ENCODE measurements at regions not wholly inside any gene's neighbourhood (a gene's known extent, or its start where the extent isn't known, plus 50 kb on each side); places are given as distances from the start of the nearest gene placed in this dataset.
"Not testable (repeated sequence)": the region's sequence is repeated elsewhere in the genome, so short reads cannot be mapped to it uniquely, and the experiment has no call there.

DNA sequence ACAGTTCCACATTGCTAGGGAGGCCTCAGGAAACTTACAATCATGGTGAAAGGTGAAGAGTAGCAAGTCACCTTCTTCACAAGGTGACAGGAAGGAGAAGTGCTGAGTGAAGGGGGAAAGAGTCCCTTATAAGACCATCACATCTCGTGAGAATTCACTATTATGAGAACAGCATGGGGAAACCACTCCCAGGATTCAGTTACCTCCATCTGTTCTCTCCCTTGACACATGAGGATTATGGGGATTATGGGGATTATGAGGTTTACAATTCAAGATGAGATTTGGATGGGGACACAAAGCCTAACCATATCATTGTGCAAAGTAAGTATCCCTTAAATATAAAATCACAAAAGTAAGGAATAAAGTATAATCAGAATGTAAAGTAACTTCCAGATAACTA is 375.9 kb upstream of the NAALADL2 start:
- TF ChIP-seq, protein P1, sequence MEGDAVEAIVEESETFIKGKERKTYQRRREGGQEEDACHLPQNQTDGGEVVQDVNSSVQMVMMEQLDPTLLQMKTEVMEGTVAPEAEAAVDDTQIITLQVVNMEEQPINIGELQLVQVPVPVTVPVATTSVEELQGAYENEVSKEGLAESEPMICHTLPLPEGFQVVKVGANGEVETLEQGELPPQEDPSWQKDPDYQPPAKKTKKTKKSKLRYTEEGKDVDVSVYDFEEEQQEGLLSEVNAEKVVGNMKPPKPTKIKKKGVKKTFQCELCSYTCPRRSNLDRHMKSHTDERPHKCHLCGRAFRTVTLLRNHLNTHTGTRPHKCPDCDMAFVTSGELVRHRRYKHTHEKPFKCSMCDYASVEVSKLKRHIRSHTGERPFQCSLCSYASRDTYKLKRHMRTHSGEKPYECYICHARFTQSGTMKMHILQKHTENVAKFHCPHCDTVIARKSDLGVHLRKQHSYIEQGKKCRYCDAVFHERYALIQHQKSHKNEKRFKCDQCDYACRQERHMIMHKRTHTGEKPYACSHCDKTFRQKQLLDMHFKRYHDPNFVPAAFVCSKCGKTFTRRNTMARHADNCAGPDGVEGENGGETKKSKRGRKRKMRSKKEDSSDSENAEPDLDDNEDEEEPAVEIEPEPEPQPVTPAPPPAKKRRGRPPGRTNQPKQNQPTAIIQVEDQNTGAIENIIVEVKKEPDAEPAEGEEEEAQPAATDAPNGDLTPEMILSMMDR (IDR thresholded peaks at IDR 0.05; ENCODE audit: low read depth, low read length), result no peak
- no peak for DNase-seq (ENCODE audit: low read depth in 2 of 2)

DNA sequence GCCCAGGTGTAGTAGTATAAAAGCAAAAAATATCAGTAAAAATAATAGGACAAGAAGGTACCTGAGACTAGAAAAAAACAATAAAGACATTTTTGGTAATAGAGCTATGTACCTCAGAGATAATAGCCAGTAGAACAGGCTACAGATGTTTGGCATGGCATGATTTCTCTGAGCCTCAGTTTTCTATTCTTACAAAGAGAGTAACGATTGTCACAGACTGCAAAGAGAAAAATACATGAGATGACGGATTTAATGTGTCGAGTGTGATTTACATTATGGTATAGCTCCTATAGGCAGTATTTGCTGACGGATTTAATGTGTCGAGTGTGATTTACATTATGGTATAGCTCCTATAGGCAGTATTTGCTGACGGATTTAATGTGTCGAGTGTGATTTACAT is 375.3 kb upstream of the NAALADL2 start:
- not testable (repeated sequence) for H3K4me3 ChIP-seq (replicated peaks in 1 of 2; ENCODE audit: low read depth in 2 of 2, low read length in 2 of 2); DNase-seq (ENCODE audit: low read depth in 2 of 2)

More for the DNA sequence above, 375.9 kb upstream of the NAALADL2 start:
- H3K4me3 ChIP-seq (replicated peaks in 1 of 2; ENCODE audit: low read depth in 2 of 2, low read length in 2 of 2), result no peak overlapping the region

DNA sequence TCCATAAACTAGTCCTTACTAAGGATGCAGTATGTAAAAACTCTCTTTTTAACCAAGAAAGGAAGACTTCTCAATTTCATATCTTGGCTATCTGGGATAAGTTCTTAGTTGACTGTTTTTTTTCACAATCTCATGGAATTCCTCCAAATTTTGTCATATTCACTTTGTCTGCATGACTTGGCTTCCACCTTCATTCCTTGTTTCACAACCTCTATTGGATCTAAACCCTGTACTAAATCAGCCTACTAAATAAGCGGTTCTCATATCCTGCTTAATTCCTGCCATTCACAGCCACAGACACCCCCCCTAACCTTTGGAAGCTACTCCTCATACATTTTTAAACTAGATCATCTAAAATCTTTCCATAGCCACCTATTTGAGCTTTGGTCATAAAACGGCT is 370.6 kb upstream of the NAALADL2 start:
- peak; percentile 59 to 80 for DNase-seq (ENCODE audit: low read depth in 2 of 2)
- H3K4me3 ChIP-seq (replicated peaks in 1 of 2; ENCODE audit: low read depth in 2 of 2, low read length in 2 of 2), result no peak overlapping the region
- TF ChIP-seq, protein P1 (IDR thresholded peaks at IDR 0.05; ENCODE audit: low read depth, low read length), result no peak

DNA sequence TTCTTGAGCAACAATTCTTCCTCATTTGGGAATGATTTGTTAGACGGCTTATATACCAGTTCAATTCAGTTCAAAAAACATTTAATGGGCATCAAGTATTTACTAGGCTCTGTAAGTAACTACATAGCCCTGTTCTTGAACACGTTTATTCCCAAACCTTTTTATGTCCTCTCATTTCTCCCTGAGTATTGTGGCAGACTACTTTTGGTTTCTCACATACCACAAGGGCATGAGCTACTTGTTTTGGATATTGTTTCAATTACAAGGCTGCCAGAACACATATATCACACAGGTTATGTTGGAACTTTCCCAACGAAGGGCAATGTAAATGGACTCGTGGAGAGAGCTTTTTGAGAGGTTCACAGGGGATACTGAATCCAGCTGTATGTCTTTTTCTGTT is 363.8 kb upstream of the NAALADL2 start:
- H3K4me3 ChIP-seq (replicated peaks in 1 of 2; ENCODE audit: low read depth in 2 of 2, low read length in 2 of 2), result no peak overlapping the region
- DNase-seq (ENCODE audit: low read depth in 2 of 2), result peak; percentile 3 to 22
- TF ChIP-seq, protein P1 (IDR thresholded peaks at IDR 0.05; ENCODE audit: low read depth, low read length), result no peak

DNA sequence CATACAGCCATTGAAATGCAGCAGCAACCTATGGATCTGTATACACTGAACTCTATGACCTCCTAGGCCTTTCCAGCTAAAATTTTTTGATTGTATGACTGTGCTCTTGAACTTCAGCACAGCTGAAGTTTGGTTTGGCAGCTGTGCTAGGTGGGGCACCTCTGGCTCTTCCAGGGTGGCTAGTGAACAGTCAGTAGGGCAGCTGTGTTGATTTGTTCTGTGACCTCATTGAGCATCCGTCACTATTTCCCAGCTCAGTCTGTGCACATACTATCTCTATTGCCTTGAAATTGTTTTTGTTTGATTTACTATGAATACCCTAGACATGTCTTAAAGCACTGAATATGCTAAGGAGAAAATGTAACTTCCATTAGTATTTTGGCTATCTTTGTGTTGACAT is 363.2 kb upstream of the NAALADL2 start:
- DNase-seq (ENCODE audit: low read depth in 2 of 2), result peak in 1 of 2 donors; percentile 77
- TF ChIP-seq, protein P1 (IDR thresholded peaks at IDR 0.05; ENCODE audit: low read depth, low read length), result no peak
- no peak overlapping the region for H3K4me3 ChIP-seq (replicated peaks in 1 of 2; ENCODE audit: low read depth in 2 of 2, low read length in 2 of 2)

DNA sequence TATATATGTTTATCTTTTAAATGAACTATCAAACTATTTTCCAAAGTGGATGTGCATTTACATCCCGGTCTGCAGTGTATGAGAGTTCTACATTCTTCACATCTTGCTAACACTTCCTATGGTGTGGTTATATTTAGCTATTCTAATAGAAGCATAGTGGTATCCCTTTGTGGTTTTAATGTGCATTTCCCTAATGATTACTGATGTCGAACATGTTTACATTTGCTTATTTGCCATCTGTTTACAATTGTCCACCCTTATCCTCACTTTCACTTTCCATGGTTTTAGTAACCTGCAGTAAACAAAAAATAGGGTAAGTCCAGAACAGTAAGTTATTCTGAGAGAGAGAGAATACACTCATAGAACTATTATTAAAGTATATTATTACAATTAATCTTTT is 360.5 kb upstream of the NAALADL2 start:
- no peak overlapping the region for H3K4me3 ChIP-seq (replicated peaks in 1 of 2; ENCODE audit: low read depth in 2 of 2, low read length in 2 of 2)
- peak; percentile 11 to 56 for DNase-seq (ENCODE audit: low read depth in 2 of 2)
- TF ChIP-seq, protein P1 (IDR thresholded peaks at IDR 0.05; ENCODE audit: low read depth, low read length), result no peak

DNA sequence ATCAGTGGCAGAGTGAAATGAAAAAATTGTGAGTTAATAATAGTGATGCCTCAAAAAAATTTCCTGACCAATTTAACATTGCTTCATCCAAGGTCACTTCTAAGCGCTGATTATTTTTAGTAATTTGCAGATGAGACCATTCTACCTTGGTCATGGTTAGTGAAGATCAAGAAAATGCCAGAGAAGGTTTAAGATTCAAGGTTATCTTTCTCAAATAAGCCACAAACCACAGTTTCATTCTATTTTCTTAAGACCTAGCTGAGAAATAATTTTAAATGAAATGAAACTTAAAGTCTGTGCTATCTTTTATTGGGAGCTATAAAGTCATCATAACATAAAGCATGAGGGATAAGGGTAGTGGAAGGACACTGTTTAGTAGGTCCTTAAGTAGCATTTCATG is 353.9 kb upstream of the NAALADL2 start:
- no peak for DNase-seq (ENCODE audit: low read depth in 2 of 2)
- no peak overlapping the region for H3K4me3 ChIP-seq (replicated peaks in 1 of 2; ENCODE audit: low read depth in 2 of 2, low read length in 2 of 2)
- TF ChIP-seq, protein P1 (IDR thresholded peaks at IDR 0.05; ENCODE audit: low read depth, low read length), result no peak
